Fibroblast of the aortic adventitia (primary cell): ENCODE measurements at regions not wholly inside any gene's neighbourhood (a gene's known extent, or its start where the extent isn't known, plus 50 kb on each side); places are given as distances from the start of the nearest gene placed in this dataset.

Experiments used
- DNase-seq: peaks from one replicate; pipeline ENCODE4 v3.0.0-alpha.2; 2010; ENCODE audit warnings: low read depth
- H3K4me3 ChIP-seq: 2 replicates; pipeline ENCODE4 v1.5.1; 2011; ENCODE audit warnings: low read depth, mild to moderate bottlenecking, control low read depth, low read length, moderate library complexity
- CTCF ChIP-seq: IDR thresholded peaks from 2 replicates; pipeline ENCODE4 v1.5.1; 2011; ENCODE audit warnings: mild to moderate bottlenecking, low read length, control low read depth, inconsistent platforms; ENCODE audit not compliant: insufficient read depth

DNA sequence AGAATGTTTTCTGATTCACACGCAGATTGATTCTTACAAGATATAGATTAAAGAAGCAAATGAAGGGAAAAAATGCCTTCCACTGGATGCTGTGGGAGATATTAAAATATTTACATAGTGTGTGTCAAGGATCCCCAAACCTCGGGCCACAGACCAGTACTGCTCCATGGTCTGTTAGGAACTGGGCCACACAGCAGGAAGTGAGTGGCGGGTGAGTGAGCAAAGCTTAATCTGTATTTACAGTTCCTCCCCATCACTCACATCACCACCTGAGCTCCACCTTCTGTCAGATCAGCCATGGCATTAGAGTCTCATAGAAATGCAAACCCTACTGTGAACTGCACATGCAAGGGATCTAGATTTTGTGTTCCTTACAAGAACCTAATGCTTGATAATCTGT lies 552.6 kb upstream of the GOLIM4 start:
- no peak for TF ChIP-seq CTCF
- DNase-seq: no peak
- no peak overlapping the region for H3K4me3 ChIP-seq

DNA sequence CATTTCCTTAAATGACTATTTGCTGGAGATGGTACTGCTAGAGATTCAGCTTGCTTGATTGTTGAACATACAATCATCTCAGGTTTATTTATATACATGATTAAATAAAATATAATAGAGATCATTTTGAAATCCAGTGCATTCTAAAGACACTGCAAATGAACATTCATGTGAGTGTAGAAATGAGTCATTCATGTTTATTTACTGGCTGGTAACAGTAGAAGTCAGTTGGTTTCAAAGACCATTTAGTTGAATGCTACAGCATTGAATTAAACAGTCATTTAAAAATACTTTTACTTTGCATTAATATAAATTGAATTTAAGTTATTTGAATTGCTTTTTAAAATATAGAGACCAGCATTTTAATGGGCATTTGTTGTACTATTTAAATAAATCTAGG lies 551.9 kb upstream of the GOLIM4 start:
- no peak for TF ChIP-seq CTCF
- no peak for DNase-seq
- no peak overlapping the region for H3K4me3 ChIP-seq

GRCh38 chr3:168645180-168645579 lies 549.5 kb upstream of the GOLIM4 start:
- no peak for DNase-seq
- no peak overlapping the region for H3K4me3 ChIP-seq

GRCh38 chr3:168628549-168628948 lies 532.8 kb upstream of the GOLIM4 start:
- TF ChIP-seq CTCF: no peak
- no peak for DNase-seq
- H3K4me3 ChIP-seq: no peak overlapping the region

More at GRCh38 chr3:168645180-168645579, 549.5 kb upstream of the GOLIM4 start:
- no peak for TF ChIP-seq CTCF

DNA sequence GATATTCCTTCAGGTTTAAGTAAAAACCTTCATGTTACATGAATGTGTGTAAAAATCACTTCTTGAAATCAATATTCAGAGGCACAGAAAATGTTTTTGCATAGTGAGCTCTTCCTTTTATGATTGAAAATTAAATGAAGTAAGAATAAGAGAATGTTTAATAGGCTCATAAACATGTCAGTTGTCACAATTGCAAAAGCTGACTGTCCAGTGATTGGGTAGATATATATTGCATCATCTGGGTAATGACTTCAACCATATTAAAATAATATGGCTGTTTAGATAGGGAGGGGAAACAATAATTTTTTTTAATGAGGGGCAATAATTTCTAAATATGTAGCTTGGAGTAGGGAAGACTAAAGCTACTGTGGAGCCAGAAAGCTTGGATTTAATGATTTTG lies 529.8 kb upstream of the GOLIM4 start:
- no peak for DNase-seq
- no peak for TF ChIP-seq CTCF
- H3K4me3 ChIP-seq: no peak overlapping the region

DNA sequence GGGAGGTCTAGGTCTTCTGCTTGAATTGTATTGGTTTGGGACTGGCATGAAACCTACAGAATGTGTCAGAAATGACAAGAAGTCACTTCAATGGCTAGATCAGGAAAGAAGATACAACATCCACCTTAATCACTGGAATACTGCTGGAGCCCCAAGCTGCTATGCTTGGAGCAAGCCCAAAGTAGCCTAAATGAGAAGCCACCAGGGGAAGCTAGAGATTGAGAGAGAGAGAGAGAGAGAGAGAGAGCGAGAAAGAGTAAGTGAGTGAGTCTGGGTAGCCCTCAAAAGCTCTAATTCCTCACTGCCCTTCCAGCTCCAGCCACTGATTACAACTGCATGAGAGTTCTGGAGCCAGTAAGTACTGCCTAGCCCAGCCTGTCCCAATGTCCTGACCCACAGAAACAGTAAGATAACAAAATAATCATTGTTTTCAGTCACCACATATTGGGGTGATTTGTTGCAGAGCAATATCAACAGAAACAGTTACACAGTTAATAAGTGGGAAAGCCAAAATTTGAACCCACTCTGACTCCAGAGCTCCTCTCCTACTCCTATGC lies 529.2 kb upstream of the GOLIM4 start:
- DNase-seq: no peak
- H3K4me3 ChIP-seq: no peak overlapping the region
- TF ChIP-seq CTCF: no peak

GRCh38 chr3:168624195-168624594 lies 528.5 kb upstream of the GOLIM4 start:
- no peak for DNase-seq
- H3K4me3 ChIP-seq: no peak overlapping the region
- no peak for TF ChIP-seq CTCF
